RKO (cell line): ENCODE measurements at regions not wholly inside any gene's neighbourhood (a gene's known extent, or its start where the extent isn't known, plus 50 kb on each side); places are given as distances from the start of the nearest gene placed in this dataset.
"Not testable (repeated sequence)": the region's sequence is repeated elsewhere in the genome, so short reads cannot be mapped to it uniquely, and the experiment has no call there.

Source experiments
- DNase-seq: peaks from one replicate; pipeline ENCODE4 v3.0.0-alpha.2; 2016; ENCODE audit warnings: low spot score

DNA sequence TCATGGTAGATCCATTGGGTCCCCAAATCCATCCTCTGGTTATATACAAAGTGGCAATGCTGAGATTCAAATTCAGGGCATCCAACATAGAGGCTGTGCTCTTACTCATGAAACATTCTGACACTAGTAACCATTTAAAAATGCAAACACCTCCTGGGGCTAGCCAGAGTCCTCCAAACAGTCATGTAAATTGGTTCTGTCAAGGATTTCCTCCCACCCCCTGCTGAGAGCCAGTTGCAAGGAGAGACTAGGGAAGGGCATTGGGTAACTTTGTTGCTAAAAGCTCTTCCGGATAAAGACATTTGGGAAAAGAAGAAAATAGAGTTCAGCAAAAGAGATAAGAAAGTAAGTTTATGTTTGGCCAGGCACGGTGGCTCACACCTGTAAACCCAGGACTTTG lies 58.3 kb downstream of the ART5 start:
- not testable (repeated sequence) for DNase-seq

GRCh38 chr11:3581389-3581725 lies 60.4 kb downstream of the ART5 start:
- not testable (repeated sequence) for DNase-seq

- peak; percentile 38 for DNase-seq
Measured at GRCh38 chr11:3580487-3581388, 61.1 kb downstream of the ART5 start.

GRCh38 chr11:3579600-3580459 lies 62.0 kb downstream of the ART5 start:
- DNase-seq = not testable (repeated sequence)

GRCh38 chr11:3576066-3576604 lies 65.7 kb downstream of the ART5 start:
- not testable (repeated sequence) for DNase-seq

DNA sequence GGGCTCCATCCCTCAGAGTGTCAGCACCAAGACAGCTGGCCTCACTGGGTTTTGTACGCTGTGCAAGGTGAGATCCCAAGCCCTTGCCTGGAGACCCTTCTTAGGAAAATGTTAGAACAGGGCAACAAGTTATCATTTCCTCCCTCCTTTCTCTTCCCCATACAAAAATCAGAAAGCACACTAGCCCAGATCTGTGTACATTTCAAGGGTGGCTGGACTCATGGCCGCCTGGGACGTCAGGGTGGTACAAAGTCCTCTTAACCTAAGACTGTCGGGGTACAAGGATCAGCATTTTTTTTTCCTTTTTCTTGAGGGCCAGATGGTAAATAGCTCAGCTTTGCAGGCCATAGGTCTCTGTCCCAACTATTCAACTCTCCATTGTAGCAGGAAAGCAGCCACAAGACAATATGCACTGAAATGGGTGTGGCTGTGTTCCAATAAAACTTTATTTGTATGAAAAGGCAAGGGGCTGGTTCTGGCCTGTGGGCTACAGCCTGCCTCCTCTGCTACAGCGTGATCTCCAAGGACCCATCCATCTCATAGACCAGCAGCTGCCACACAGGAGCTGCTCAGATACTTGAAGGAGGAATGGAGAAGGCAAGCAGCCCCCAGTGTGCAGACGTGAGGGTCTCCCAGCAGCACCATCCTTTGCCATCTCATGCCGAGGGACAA lies 68.7 kb downstream of the ART5 start:
- not testable (repeated sequence) for DNase-seq

DNA sequence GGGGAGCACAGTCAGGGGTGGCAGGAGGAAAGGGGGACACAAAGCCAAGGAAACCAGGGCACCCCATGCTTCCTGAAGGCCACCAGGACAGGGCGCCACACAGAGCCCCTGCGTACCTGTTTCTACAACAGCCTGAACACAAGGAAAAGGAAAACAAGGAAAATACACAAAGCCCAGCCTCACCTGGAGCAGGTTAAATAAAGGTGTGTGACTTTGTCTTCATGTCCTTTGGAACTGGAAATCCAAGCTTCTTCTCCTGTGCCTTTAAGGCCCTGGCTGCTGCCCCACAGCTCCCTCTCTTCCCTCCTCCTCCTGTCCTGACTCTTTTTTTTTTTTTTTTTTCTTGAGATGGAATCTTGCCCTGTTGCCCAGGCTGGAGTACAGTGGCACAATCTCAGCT lies 70.0 kb downstream of the ART5 start:
- not testable (repeated sequence) for DNase-seq

DNA sequence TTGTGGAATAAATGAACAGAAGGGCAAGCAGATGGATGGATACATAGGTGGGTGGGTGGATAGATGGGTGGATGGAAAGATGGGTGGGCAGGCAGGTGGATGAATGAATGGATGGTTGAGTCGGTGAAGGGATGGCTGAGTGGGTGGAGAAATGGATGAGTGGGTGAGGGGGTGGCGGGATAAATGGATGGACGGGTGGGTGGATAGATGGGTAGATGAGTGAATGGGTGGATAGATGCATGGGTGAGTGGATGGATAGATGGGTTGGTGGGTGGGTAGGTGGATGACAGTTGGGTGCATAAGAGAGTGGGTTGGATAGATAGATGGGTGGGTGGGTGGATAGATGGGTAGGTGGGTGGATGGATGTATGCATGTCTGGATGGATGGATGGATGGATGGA lies 76.0 kb downstream of the ART5 start:
- not testable (repeated sequence) for DNase-seq

DNA sequence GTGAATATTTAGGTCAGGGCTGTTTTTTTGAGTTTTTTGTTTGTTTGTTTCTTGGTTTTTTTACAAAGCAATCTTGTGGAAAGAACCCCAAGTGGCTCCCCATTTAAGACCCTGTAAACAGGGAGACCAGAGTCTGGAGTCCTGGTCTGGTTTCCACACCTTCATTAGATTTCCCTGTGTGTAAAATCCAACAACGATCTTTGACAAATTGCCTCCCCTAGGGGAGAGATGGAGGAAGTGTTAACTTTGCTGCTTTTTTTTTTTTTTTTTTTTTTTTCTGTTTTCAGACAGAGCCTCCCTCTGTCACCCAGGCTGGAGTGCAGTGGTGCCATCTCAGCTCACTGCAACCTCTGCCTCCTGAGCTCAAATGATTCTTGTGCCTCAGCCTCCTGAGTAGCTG lies 77.4 kb downstream of the ART5 start:
- peak; percentile 4 for DNase-seq

DNA sequence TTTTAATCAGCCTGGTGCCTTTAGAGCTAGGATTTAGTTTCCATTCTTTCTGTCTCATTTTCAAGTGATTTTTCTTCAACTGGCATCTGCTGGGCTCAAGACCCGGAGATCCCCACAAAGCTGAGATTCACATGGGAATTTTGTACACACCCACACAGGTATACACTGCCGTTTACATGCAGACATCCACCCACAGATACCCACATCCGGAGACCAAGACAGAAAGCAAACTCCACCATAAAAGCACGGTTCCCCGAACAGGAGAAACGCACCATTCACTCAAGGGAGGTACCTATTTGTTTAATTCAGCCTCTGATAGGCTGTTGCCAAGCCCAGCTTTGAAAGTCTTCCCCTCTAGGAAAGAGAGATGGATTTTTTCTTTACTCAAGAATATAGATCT lies 87.2 kb downstream of the ART5 start:
- DNase-seq = not testable (repeated sequence)

DNA sequence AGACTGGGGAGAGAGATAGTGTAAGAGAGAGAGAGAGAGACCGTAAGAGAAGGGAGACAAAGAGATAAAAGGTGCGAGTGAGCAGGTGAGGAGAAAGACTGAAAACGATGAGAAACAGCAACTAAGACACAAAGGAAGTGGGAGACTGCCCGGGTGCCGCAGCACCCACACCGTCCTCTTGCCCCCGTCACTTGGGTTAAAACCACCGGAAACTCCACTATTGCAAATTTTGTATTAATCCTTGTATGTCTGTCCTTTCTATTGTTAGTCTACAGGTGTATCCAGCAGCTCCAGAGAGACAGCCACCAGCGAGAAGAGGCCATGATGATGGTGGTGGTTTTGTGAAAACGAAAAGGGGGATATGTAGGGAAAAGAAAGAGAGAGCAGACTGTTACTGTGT lies 96.8 kb downstream of the ART5 start:
- DNase-seq = not testable (repeated sequence)

DNA sequence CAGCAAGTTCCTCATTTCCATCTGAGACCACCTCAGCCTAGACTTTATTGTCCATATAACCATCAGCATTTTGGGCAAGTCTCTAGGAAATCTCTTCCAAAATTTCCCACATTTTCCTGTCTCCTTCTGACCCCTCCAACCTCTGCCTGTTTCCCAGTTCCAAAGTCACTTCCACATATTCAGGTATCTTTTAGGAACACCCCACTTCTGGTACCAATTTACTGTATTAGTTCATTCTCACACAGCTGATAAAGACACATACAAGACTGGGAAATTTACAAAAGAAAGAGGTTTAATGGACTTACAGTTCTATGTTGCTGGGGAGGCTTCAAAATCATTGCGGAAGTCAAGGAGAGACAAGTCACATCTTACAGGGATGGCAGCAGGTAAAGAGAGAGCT lies 103.6 kb downstream of the ART5 start:
- not testable (repeated sequence) for DNase-seq

DNA sequence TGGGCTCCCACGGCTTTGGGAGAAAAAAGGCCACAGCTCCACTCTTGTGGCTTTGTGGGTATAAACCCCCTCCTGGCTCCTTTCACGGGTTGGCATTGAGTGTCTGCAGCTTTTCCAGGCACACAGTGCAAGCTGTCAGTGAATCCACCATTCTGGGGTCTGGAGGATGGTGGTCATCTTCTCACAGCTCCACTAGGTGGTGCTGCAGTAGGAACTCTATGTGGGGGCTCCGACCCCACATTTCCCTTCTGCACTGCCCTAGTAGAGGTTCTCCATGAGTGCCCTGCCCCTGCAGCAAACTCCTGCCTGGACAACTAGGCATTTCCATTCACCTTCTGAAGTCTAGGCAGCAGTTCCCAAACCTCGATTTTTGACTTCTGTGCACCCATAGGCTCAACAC lies 104.5 kb downstream of the ART5 start:
- not testable (repeated sequence) for DNase-seq

DNA sequence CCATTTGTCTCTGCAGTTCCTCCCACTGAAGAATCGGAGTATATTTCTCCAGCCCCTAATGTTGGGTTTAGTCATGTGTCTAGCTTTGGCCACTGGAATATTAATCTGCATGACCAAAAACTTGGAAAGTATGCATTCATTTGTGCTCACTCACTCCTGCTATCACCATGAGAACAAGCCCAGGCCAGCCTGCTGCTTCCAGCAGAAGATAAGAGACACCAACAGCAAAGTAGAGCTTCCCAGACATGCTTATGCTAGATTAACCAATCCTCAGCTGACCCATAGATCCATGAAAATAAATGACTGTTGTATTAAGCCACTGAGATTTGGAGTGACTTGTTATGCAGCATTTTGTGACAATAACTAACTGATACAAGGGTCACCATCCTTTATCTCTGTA lies 108.8 kb downstream of the ART5 start:
- DNase-seq = not testable (repeated sequence)

GRCh38 chr11:3531280-3531679 lies 110.5 kb downstream of the ART5 start:
- not testable (repeated sequence) for DNase-seq

DNA sequence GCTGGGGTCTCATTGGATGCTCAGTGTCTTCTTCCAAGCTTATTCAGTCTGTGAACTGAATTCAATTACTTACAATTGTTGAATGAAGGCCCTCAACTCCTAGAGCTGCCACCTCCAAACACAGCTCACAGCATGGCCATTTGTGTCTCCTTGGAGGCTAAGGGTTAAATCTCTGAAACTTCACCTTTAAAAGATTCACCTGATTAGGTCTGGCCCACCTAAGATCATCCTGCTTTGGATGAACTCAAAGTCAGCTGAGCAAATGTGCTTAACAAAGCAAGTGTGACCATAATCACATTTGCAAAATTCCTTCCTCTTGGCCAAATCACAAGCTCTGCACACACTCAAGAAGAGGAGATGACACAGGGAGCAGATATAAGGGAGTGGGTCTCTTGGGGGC lies 118.2 kb downstream of the ART5 start:
- DNase-seq = not testable (repeated sequence)

- not testable (repeated sequence) for DNase-seq
Measured at GRCh38 chr11:3520905-3521304, 120.9 kb downstream of the ART5 start.

DNA sequence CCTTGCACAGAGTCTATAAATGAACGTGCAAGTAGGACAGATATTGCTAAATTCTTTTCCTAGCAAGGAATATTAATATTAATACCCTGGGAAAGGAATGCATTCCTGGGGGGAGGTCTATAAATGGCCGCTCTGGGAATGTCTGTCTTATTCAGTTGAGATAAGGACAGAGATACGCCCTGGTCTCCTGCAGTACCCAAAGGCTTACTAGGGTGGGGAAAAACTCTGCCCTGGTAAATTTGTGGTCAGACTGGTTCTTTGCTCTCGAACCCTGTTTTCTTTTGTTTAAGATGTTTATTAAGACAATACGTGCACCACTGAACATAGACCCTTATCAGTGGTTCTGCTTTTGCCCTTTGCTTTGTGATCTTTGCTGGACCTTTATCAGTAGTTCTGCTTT lies 122.0 kb downstream of the ART5 start:
- DNase-seq = not testable (repeated sequence)

- DNase-seq = not testable (repeated sequence)
Measured at GRCh38 chr11:3516934-3517567, 124.7 kb downstream of the ART5 start.

GRCh38 chr11:3516345-3516933 lies 125.4 kb downstream of the ART5 start:
- not testable (repeated sequence) for DNase-seq
